A673 (cell line): ENCODE measurements at regions not wholly inside any gene's neighbourhood (a gene's known extent, or its start where the extent isn't known, plus 50 kb on each side); places are given as distances from the start of the nearest gene placed in this dataset.

Experiments
- BruUV-seq: library from RNA; stranded (reverse); fragments of 400-500 nt; replicated peaks from 2 replicates; lab custom pipeline; 2021; lab: Mats Ljungman, UMichigan
- CTCF ChIA-PET: fragments of 300-600 bp; sonication (Branson Sonifier 250); formaldehyde crosslinking; loops from one replicate; lab custom pipeline; 2022; ENCODE audit warnings: antibody characterized with exemption; lab: Charles Lee
- POLR2A ChIA-PET: fragments of 300-600 bp; sonication (Branson Sonifier 250); formaldehyde crosslinking; loops from one replicate; lab custom pipeline; 2022; ENCODE audit warnings: antibody characterized with exemption; ENCODE audit not compliant: low non-redundant PET; lab: Charles Lee
- DNase-seq: peaks from one replicate; pipeline ENCODE4 v3.0.0-alpha.2; 2015; ENCODE audit warnings: low spot score
- H3K27ac ChIP-seq: fragments of 200-600 bp; sonication (generic); 2 replicates; pipeline ENCODE4 v1.5.1; 2016; ENCODE audit warnings: mixed run types, low read depth, mild to moderate bottlenecking, mixed read lengths, antibody characterized with exemption, low read length; ENCODE audit not compliant: poor library complexity, severe bottlenecking
- H3K27me3 ChIP-seq: fragments of 200-600 bp; sonication (generic); replicated peaks from 2 replicates; pipeline ENCODE4 v1.6.1; 2017; ENCODE audit warnings: mixed run types, low read depth, mild to moderate bottlenecking, mixed read lengths, antibody characterized with exemption, low read length; ENCODE audit not compliant: insufficient read depth, poor library complexity
- H3K36me3 ChIP-seq: fragments of 200-600 bp; sonication (generic); 2 replicates; pipeline ENCODE4 v1.6.1; 2016; ENCODE audit warnings: mixed run types, mild to moderate bottlenecking, mixed read lengths, antibody characterized with exemption, low read length; ENCODE audit not compliant: insufficient read depth, poor library complexity, severe bottlenecking
- H3K4me1 ChIP-seq: fragments of 200-600 bp; sonication (generic); 2 replicates; pipeline ENCODE4 v1.6.1; 2017; ENCODE audit warnings: mixed run types, mild to moderate bottlenecking, mixed read lengths, antibody characterized with exemption, low read length; ENCODE audit not compliant: insufficient read depth, poor library complexity, severe bottlenecking
- H3K4me3 ChIP-seq: fragments of 200-600 bp; sonication (generic); 2 replicates; pipeline ENCODE4 v1.5.1; 2016; ENCODE audit warnings: low read depth, mixed run types, mild to moderate bottlenecking, mixed read lengths, low read length; ENCODE audit not compliant: poor library complexity, severe bottlenecking
- H3K9me3 ChIP-seq: fragments of 200-600 bp; sonication (generic); 2 replicates; pipeline ENCODE4 v1.6.1; 2016; ENCODE audit warnings: mixed run types, low read depth, mild to moderate bottlenecking, mixed read lengths, antibody characterized with exemption, low read length; ENCODE audit not compliant: poor library complexity, severe bottlenecking
- CTCF ChIP-seq: fragments of 300-800, 200-600 bp; sonication (generic); conservative IDR thresholded peaks from 2 replicates; pipeline ENCODE4 v1.5.1; 2017; ENCODE audit warnings: low read depth, mild to moderate bottlenecking, antibody characterized with exemption, low read length, moderate library complexity, mixed read lengths
- EZH2 ChIP-seq: fragments of 200-600 bp; sonication (generic); IDR thresholded peaks from 2 replicates; pipeline ENCODE4 v1.6.1; 2017; ENCODE audit warnings: borderline replicate concordance, low read depth, mild to moderate bottlenecking, mixed read lengths, antibody characterized with exemption, low read length; ENCODE audit not compliant: poor library complexity, severe bottlenecking
- intact Hi-C: fragments of 100-400 bp; cut with micrococcal nuclease; formaldehyde crosslinking; loops from one replicate; pipeline ENCODE4 v1.10.0; 2022; ENCODE audit not compliant: unreplicated experiment

GRCh38 chr3:84772841-84773240 is 185.9 kb upstream of the CADM2 start:
- Histone ChIP-seq H3K36me3 (no peaks in the 10 kb centered on the region), H3K4me3 (no peak overlapping the region), H3K27me3 (no peaks in the 10 kb centered on the region), H3K4me1 (no peaks in the 10 kb centered on the region), H3K27ac (no peak overlapping the region), H3K9me3 (peaks cover 4% of the 10 kb centered on the region)
- TF ChIP-seq EZH2 (no peak), CTCF (no peak)
- no TSS peak for BruUV-seq
- intact Hi-C loops: no loop called here
- CTCF ChIA-PET: no interaction called here
- DNase-seq: no peak
- POLR2A ChIA-PET: no interaction called here

- ChIA-PET CTCF (no interaction called here), POLR2A (no interaction called here)
- Histone ChIP-seq H3K27ac (no peak overlapping the region), H3K4me3 (no peak overlapping the region), H3K4me1 (no peaks in the 10 kb centered on the region), H3K9me3 (peaks cover 9% of the 10 kb centered on the region), H3K27me3 (no peaks in the 10 kb centered on the region), H3K36me3 (no peaks in the 10 kb centered on the region)
- no TSS peak for BruUV-seq
- intact Hi-C loops: no loop called here
- TF ChIP-seq CTCF (no peak), EZH2 (no peak)
- no peak for DNase-seq
Measured at GRCh38 chr3:84783281-84783680, 175.5 kb upstream of the CADM2 start.

GRCh38 chr3:84789961-84790360 is 168.8 kb upstream of the CADM2 start:
- ChIA-PET POLR2A (no interaction called here), CTCF (no interaction called here)
- H3K4me1 ChIP-seq: no peaks in the 10 kb centered on the region

More at GRCh38 chr3:84789961-84790360, 168.8 kb upstream of the CADM2 start:
- no peaks in the 10 kb centered on the region for H3K9me3 ChIP-seq
- no peak for TF ChIP-seq CTCF
- TF ChIP-seq EZH2: no peak
- no peaks in the 10 kb centered on the region for H3K27me3 ChIP-seq
- H3K4me3 ChIP-seq: no peak overlapping the region
- no peaks in the 10 kb centered on the region for H3K36me3 ChIP-seq
- BruUV-seq: no TSS peak
- intact Hi-C loops: no loop called here
- DNase-seq: no peak
- H3K27ac ChIP-seq: no peak overlapping the region
